SKM-1 (cell line): ENCODE measurements at regions not wholly inside any gene's neighbourhood (a gene's known extent, or its start where the extent isn't known, plus 50 kb on each side); places are given as distances from the start of the nearest gene placed in this dataset.

Experiments
- DNase-seq: peaks from one replicate; lab custom pipeline; 2025; ENCODE audit not compliant: unreplicated experiment; lab: John Stamatoyannopoulos, UW

GRCh38 chr9:26112724-26113123, 434.5 kb upstream of the TUSC1 start:
- DNase-seq, result no peak

DNA sequence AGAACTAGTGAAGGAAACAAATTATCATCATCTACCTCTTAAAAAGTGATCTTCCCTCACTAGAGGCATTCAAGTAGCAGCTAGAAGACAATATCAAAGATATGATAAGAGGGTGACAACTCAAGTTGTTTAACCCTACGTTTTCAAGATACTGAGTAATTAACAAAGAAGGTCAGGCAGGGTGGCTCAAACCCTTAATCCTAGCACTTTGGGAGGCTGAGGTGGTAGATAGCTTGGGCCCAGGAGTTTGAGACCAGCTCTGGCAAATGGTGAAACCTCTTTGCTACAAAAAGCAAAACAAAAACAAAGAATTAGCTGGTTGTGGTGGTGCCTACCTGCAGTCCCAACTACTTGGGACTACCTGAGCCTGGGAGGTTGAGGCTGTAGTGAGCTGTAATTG, 408.2 kb upstream of the TUSC1 start:
- no peak for DNase-seq

GRCh38 chr9:26081847-26082246, 403.6 kb upstream of the TUSC1 start:
- no peak for DNase-seq

DNA sequence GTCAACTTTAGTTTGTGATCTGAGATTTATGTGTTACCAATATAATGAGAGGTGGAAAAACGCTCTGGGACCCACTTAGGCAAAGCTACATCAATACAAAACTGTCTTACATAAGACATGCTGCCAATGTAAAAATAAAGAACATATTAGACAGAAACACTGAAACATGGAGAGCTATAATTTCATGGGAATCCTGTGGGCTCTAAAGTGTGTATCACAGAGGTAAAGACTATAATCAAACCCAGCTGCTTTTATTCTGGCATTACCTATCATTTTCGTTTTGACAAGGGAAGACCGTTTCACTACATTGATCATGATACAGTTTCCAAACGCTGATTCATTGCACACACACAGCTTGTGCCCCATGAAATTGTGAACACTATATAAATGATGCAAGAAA, 400.5 kb upstream of the TUSC1 start:
- DNase-seq, result no peak

- no peak for DNase-seq
Measured at GRCh38 chr9:26077860-26078259, 399.6 kb upstream of the TUSC1 start.

- DNase-seq, result no peak
Measured at GRCh38 chr9:26067608-26068007, 389.4 kb upstream of the TUSC1 start.

- DNase-seq, result no peak
Measured at GRCh38 chr9:26066237-26066636, 388.0 kb upstream of the TUSC1 start.

- no peak for DNase-seq
Measured at GRCh38 chr9:26061948-26062575, 383.8 kb upstream of the TUSC1 start.

DNA sequence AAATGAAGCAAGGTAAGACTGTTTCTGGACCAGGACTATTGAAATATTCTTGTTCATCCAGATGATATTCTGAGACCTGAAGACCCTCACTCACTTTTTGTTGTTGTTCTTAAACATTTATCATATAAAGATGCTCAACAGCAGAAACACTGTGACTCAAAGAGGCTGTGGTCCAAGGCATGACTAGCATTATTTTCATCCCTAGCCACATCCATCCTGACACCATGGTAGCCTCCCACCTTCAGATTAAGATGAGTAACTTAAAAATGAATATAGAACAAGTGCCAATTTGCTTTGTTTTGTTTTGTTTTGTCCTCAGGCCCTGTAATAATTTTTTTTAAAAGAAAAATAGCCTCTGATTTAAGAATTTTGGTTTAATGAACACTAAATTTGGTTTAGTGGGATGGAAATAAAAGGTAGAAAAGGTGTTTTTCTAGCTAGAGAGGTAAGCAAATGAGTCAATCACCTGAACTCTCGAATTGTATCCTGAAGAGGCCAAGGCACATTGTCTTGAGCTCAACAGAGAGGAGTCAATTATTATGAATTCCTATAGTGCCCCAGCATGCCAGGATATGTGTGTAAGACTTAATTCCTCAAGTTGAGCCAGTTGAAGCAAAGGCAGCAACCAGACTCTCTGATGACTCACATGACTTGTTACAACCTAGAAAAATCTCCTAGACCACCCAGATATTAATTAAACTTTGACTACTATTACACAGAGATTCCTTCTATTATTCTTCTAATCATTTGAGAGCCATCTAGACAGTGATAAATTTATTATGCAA, 380.1 kb upstream of the TUSC1 start:
- no peak for DNase-seq

GRCh38 chr9:26057050-26057449, 378.8 kb upstream of the TUSC1 start:
- no peak for DNase-seq

GRCh38 chr9:26054600-26055520, 376.6 kb upstream of the TUSC1 start:
- no peak for DNase-seq

DNA sequence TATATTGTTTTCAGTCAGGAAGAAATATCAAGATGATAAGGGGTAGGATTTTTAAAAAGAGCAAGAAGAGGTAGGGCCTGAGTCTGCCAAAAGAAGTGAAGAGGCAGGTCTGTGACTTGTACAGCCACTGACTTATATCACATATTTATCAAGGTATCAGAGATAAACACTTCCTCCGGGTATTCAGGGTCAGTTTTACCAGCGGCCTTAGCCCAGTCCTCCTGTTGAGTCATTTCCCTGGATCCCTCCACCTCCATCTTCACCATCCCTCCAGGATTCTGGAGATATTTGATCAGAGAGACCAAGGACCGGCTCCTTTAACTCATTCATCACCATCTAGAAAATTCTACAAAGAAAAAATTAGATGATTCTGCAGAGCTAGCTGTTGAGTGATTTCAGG, 375.7 kb upstream of the TUSC1 start:
- no peak for DNase-seq

GRCh38 chr9:26043431-26043830, 365.2 kb upstream of the TUSC1 start:
- no peak for DNase-seq

GRCh38 chr9:26034786-26035185, 356.5 kb upstream of the TUSC1 start:
- no peak for DNase-seq

- no peak for DNase-seq
Measured at GRCh38 chr9:26033336-26033735, 355.1 kb upstream of the TUSC1 start.

- DNase-seq, result no peak
Measured at GRCh38 chr9:26026423-26027100, 348.3 kb upstream of the TUSC1 start.

DNA sequence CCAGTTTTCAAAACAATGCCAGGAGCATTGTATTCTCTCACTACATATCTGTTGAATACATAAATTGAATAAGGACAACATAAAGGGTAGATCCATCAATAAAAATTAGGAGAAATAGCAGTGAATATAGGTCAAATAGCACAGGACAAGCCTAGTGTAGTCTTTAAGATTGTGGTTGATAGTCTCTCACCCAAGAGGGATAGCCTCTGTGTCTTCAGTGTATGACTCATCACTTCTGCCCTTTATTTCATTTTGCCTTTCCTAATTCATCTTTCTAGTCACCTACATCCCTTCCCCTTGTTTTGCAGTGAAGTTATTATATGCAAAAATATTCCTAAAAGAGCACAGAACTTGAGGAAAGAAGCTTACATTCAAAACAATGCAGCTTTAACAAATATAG, 335.0 kb upstream of the TUSC1 start:
- DNase-seq, result no peak

DNA sequence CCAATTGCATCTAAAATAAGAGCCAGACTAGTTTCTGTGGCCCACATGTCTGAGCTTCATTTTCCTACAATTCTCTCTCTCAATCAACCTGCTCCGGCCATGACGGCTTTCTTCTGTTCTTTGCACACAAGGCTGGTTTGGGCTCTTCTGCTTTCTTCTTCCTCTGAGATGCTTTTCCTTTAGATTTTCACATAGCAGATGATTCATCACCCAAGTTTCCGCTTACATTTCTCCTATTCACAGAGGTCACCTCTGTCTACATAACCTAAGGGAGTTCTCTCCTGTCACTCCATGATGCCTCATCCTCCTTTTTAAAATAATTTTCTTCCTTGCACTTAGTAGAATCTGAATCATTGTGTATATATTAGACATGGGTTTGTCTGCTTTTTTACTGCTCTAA, 334.6 kb upstream of the TUSC1 start:
- no peak for DNase-seq

- peak; percentile 46 for DNase-seq
Measured at GRCh38 chr9:25994605-25995004, 316.4 kb upstream of the TUSC1 start.

DNA sequence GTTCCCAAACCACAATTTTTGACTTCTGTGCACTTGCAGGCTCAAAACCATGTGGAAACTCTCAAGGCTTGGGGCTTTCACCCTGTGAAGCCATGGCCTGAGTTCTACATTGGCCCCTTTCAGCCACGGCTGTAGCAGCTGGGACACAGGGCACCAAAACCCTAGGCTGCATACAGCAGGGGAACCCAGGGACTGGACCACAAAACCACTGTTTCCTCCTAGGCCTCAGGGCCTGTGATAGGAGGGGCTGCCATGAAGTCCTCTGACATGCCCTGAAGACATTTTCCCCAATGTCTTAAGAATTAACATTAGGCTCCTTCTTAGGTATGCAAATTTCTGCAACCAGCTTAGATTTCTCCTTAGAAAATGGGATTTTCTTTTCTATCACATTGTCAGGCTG, 312.1 kb upstream of the TUSC1 start:
- DNase-seq, result no peak

DNA sequence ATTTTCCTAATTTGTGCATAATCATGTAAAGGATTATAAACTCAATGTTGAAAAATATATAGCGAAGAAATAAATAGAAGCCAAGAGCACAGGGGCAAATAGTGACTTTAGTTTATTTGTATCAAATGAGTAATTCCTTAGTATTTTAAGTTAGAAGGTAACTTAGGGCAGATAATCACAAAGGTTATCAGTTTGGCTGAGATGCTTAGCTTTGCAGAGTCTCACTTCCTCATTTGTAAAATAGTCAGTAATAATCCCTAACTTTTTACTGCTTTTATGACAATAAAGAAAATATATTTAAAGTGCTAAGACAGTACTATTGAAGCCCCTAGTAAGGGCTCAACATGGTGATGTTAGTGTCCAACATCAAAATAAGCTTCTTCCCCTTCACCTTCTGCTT, 297.4 kb upstream of the TUSC1 start:
- DNase-seq, result no peak
